Large intestine (tissue), 3 donors: ENCODE measurements at regions not wholly inside any gene's neighbourhood (a gene's known extent, or its start where the extent isn't known, plus 50 kb on each side); places are given as distances from the start of the nearest gene placed in this dataset.

Experiments used
- DNase-seq, 2 donors: peaks; one replicate each; pipeline versions ENCODE4 v3.0.0 to v3.0.0-alpha.2; 2013
- H3K27ac ChIP-seq: one replicate; pipeline ENCODE4 v1.5.1; 2013; ENCODE audit warnings: low read length
- H3K27me3 ChIP-seq: 2 replicates; pipeline ENCODE4 v1.6.1; 2013; ENCODE audit warnings: low read length; ENCODE audit not compliant: control insufficient read depth, insufficient read depth
- H3K36me3 ChIP-seq: 2 replicates; pipeline ENCODE4 v1.6.1; 2013; ENCODE audit warnings: low read length; ENCODE audit not compliant: control insufficient read depth, insufficient read depth
- H3K4me1 ChIP-seq: one replicate; pipeline ENCODE4 v1.6.1; 2013; ENCODE audit warnings: low read length; ENCODE audit not compliant: control insufficient read depth, insufficient read depth
- H3K4me3 ChIP-seq: one replicate; pipeline ENCODE4 v1.5.1; 2013; ENCODE audit warnings: low read length
- H3K9me3 ChIP-seq: one replicate; pipeline ENCODE4 v1.6.1; 2013; ENCODE audit warnings: mild to moderate bottlenecking, low read depth, low read length, moderate library complexity; ENCODE audit not compliant: control insufficient read depth
- WGBS: methylation state at CpG from one replicate; pipeline ENCODE4 v1.1.5; 2013; ENCODE audit warnings: low lambda C conversion rate; ENCODE audit not compliant: insufficient coverage; 5-methylcytosine and 5-hydroxymethylcytosine counted together

DNA sequence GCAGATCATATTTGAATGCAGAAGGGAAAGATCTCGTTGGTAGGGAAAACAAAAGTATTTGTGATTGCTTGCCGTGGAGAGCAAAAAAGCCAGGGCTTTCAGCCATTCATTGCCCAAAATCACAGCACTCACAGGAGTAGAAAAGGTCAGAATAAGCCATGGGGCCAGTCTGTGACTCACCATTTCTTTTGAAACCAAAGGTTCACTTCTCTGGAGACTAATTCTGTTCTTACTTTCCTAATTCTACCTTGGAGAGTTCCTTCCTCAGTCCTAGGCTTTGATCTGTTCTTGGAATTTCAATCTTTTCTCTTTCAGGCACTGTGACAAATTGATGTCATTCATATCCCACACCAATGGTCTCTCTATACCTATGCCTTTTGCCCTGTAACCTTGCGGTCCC, 54.1 kb upstream of the FAM180A start:
- no peak for DNase-seq
- H3K36me3 ChIP-seq, result no peaks in the 10 kb centered on the region
- H3K4me1 ChIP-seq, result no peaks in the 10 kb centered on the region
- peaks cover 2% of the 10 kb centered on the region for H3K27me3 ChIP-seq
- H3K27ac ChIP-seq, result no peak overlapping the region
- no peak overlapping the region for H3K4me3 ChIP-seq
- no peaks in the 10 kb centered on the region for H3K9me3 ChIP-seq
- 100% methylated on average over 1 of the region's 3 CpGs for WGBS

DNA sequence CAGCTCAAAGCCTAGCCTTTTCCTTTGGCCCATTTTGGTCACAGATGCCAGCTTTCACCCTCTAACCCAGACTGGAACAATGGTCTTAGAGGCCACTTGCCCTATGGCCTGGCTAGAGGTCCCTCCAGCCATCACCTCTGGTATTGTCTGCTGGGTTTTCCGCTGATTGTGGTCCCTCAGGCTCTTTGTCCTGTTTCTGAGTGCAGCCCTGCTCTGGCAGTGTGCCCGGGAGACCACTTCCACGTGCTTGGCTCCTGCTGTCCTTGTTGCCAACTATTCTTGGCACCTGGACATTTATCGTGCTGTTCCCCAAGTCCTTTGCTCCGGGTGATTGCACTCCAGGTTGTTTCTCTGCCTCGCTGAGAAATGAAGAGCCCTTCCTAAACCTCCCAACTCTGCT, 53.3 kb upstream of the FAM180A start:
- Histone ChIP-seq H3K36me3 (no peaks in the 10 kb centered on the region), H3K27ac (no peak overlapping the region), H3K4me1 (no peaks in the 10 kb centered on the region), H3K27me3 (peaks cover 2% of the 10 kb centered on the region), H3K9me3 (no peaks in the 10 kb centered on the region), H3K4me3 (no peak overlapping the region)
- WGBS, result no CpG with 5 or more reads among the region's 6 CpGs
- DNase-seq, result no peak

DNA sequence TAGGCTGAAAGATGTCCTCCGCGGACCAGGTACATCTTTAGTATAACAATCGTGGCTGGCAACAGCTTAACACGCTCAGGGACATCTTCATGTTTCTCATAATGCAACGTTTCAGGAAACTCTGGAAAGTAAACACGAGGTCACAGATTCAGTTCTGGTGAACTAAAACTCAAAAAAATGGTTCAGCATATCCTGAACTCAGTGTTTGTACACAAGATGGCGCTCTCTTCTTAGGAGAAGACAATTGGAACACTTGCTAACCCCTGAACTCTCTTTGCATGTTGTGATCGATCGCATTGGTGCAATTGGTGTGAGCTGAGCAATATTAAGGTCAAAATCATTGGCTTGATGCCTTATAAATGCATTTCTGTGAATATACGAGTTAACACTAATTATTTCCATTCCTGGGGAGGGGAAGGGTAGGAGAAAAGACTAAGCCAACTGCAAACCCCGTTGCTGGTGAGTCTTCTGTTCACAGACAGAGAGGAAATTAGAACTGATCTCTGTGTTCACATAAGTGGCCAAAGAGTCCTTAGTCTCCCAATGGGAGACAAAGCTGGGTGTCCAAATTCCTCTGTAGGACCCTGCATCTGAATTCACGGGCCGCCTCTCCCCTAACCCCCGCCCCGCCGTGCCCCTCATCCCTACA, 52.6 kb upstream of the FAM180A start:
- no peak overlapping the region for H3K27ac ChIP-seq
- no peaks in the 10 kb centered on the region for H3K4me1 ChIP-seq
- no peak overlapping the region for H3K4me3 ChIP-seq
- no peaks in the 10 kb centered on the region for H3K9me3 ChIP-seq
- peaks cover 2% of the 10 kb centered on the region for H3K27me3 ChIP-seq
- no peaks in the 10 kb centered on the region for H3K36me3 ChIP-seq
- WGBS, result 28% methylated on average over 3 of the region's 16 CpGs
- peak; percentile 36 to 51 for DNase-seq

GRCh38 chr7:135800560-135800959, 51.9 kb upstream of the FAM180A start:
- Histone ChIP-seq H3K27me3 (peaks cover 2% of the 10 kb centered on the region), H3K36me3 (no peaks in the 10 kb centered on the region), H3K4me1 (no peaks in the 10 kb centered on the region), H3K4me3 (no peak overlapping the region), H3K27ac (no peak overlapping the region), H3K9me3 (no peaks in the 10 kb centered on the region)
- 86% methylated on average over 1 of the region's 10 CpGs for WGBS
- DNase-seq, result no peak

GRCh38 chr7:135799881-135800280, 51.3 kb upstream of the FAM180A start:
- no peak for DNase-seq
- WGBS, result 100% methylated on average over 1 of the region's 3 CpGs

More at GRCh38 chr7:135799881-135800280, 51.3 kb upstream of the FAM180A start:
- no peaks in the 10 kb centered on the region for H3K4me1 ChIP-seq
- H3K27me3 ChIP-seq, result peaks cover 2% of the 10 kb centered on the region
- H3K9me3 ChIP-seq, result no peaks in the 10 kb centered on the region
- H3K4me3 ChIP-seq, result no peak overlapping the region
- H3K27ac ChIP-seq, result no peak overlapping the region
- no peaks in the 10 kb centered on the region for H3K36me3 ChIP-seq
